K562 (cell line): ENCODE measurements at regions not wholly inside any gene's neighbourhood (a gene's known extent, or its start where the extent isn't known, plus 50 kb on each side); places are given as distances from the start of the nearest gene placed in this dataset.

Source experiments
- ATAC-seq: fragments of 200-7000 bp; cut with Tn5 transposase; 3 replicates; pipeline ENCODE4 v1.9.1; 2020; ENCODE audit warnings: moderate library complexity
- BruUV-seq: library from RNA; stranded (reverse); fragments of 400-500 nt; replicated peaks from 2 replicates; lab custom pipeline; 2021; lab: Mats Ljungman, UMichigan
- CTCF ChIA-PET: fragments of 300-600 bp; formaldehyde crosslinking; extraction: SDS; loops from one replicate; lab custom pipeline; 2021; ENCODE audit warnings: low intra/inter-chr PET ratio; lab: Yijun Ruan, JAX
- POLR2A ChIA-PET: fragments of 300-600, 350-650 bp; sonication (Branson Sonifier 250); formaldehyde crosslinking; extraction: SDS; loops from one replicate; lab custom pipeline; 2021; ENCODE audit warnings: antibody characterized with exemption, inconsistent platforms; lab: Yijun Ruan, JAX
- DNase-seq, 4 experiments: peaks; one replicate each; pipeline versions ENCODE4 v3.0.0 to v3.0.0-alpha.2; 2011 to 2018; ENCODE audit warnings: low spot score in 3 of 4, mixed read lengths in 3 of 4; ENCODE audit errors: extremely low read depth in 1 of 4
- FAIRE-seq: peaks from 2 replicates; lab custom pipeline; 2011; peaks lifted over from hg19 to GRCh38; lab: Jason Lieb, UNC
- H2AFZ ChIP-seq: 2 replicates; pipeline ENCODE4 v1.6.0; 2011; ENCODE audit warnings: low read depth, low read length, control low read depth, inconsistent platforms
- H3K27ac ChIP-seq: fragments of 200-600 bp; 3 replicates; pipeline ENCODE4 v1.8.0; 2011; ENCODE audit warnings: low read depth, mild to moderate bottlenecking, control low read depth, inconsistent platforms, low read length, moderate library complexity, mixed read lengths; ENCODE audit errors: extremely low read depth
- H3K27me3 ChIP-seq, 2 experiments: fragments of 300-600 bp in 1 of 2; 2 replicates in 1 of 2; 3 replicates in 1 of 2; pipeline versions ENCODE4 v1.6.0 to v1.8.0; 2011; ENCODE audit warnings: inconsistent platforms in 2 of 2, low read length in 2 of 2, mild to moderate bottlenecking in 1 of 2, mixed read lengths in 1 of 2, moderate library complexity in 1 of 2; ENCODE audit not compliant: control insufficient read depth in 2 of 2, insufficient read depth in 2 of 2
- H3K36me3 ChIP-seq: fragments of 300-600 bp; 3 replicates; pipeline ENCODE4 v1.8.0; 2011; ENCODE audit warnings: mild to moderate bottlenecking, low read length, inconsistent platforms; ENCODE audit not compliant: control insufficient read depth, insufficient read depth
- H3K4me1 ChIP-seq, 2 experiments: fragments of 200-600 bp in 1 of 2; replicated peaks in 1 of 2; 2 replicates in 1 of 2; 3 replicates in 1 of 2; pipeline versions ENCODE4 v1.5.1 to v1.8.0; 2011; ENCODE audit warnings: inconsistent platforms in 2 of 2, low read length in 2 of 2, mild to moderate bottlenecking in 1 of 2, mixed read lengths in 1 of 2, moderate library complexity in 1 of 2; ENCODE audit not compliant: control insufficient read depth in 2 of 2, insufficient read depth in 2 of 2
- H3K4me2 ChIP-seq: 2 replicates; pipeline ENCODE4 v1.6.1; 2011; ENCODE audit warnings: low read length, control low read depth, inconsistent platforms, mixed read lengths; ENCODE audit not compliant: insufficient read depth
- H3K4me3 ChIP-seq: fragments of 200-600 bp; sonication (generic), shearing (Covaris generic); 2 replicates; pipeline ENCODE4 v1.5.1; 2016; ENCODE audit warnings: control low read depth, inconsistent platforms
- H3K79me2 ChIP-seq: fragments of 200-600 bp; 3 replicates; pipeline ENCODE4 v1.8.0; 2011; ENCODE audit warnings: low read length, inconsistent platforms; ENCODE audit not compliant: control insufficient read depth, insufficient read depth
- H3K9ac ChIP-seq, 2 experiments: 2 replicates each; pipeline versions ENCODE4 v1.6.0 to v1.6.1; 2011; ENCODE audit warnings: low read depth in 2 of 2, low read length in 2 of 2, control low read depth in 1 of 2, inconsistent platforms in 1 of 2, mild to moderate bottlenecking in 1 of 2, mixed read lengths in 1 of 2; ENCODE audit not compliant: insufficient read depth in 1 of 2
- H3K9me1 ChIP-seq: one replicate; pipeline ENCODE4 v1.6.0; 2011; ENCODE audit warnings: inconsistent platforms, mild to moderate bottlenecking, low read length, moderate library complexity; ENCODE audit not compliant: control insufficient read depth, insufficient read depth
- H3K9me3 ChIP-seq: replicated peaks from 2 replicates; pipeline ENCODE4 v1.5.1; 2011; ENCODE audit warnings: low read depth, low read length, inconsistent platforms; ENCODE audit not compliant: control insufficient read depth, insufficient read depth
- H4K20me1 ChIP-seq: replicated peaks from 2 replicates; pipeline ENCODE4 v1.6.1; 2011; ENCODE audit warnings: low read length, inconsistent platforms, mixed read lengths; ENCODE audit not compliant: control insufficient read depth, insufficient read depth
- CBFA2T2 ChIP-seq: fragments of 450-650 bp; conservative IDR thresholded peaks from 2 replicates; pipeline ENCODE4 v1.6.1; 2017; ENCODE audit warnings: mild to moderate bottlenecking
- CBFA2T3 ChIP-seq: fragments of 450-650 bp; IDR thresholded peaks from 2 replicates; pipeline ENCODE4 v1.6.1; 2017
- EP300 ChIP-seq: IDR thresholded peaks from 2 replicates; pipeline ENCODE4 v1.6.1; 2012; ENCODE audit warnings: low read length, improper control_type of control experiment
- HEY1 ChIP-seq: fragments of 250-450 bp; sonication (Bioruptor Pico); IDR thresholded peaks from 2 replicates; pipeline ENCODE4 v1.5.0; 2020; ENCODE audit warnings: mild to moderate bottlenecking, moderate library complexity, borderline replicate concordance
- KDM1A ChIP-seq, 2 experiments: fragments of 450-650 bp; IDR thresholded peaks; 2 replicates each; pipeline ENCODE4 v1.6.1; 2016; ENCODE audit warnings: mild to moderate bottlenecking in 2 of 2
- KLF1 ChIP-seq: fragments of 450-650 bp; IDR thresholded peaks from 2 replicates; pipeline ENCODE4 v1.6.1; 2016; ENCODE audit warnings: missing genetic modification characterization, missing compliant biosample characterization
- NFE2L1 ChIP-seq: fragments of 450-650 bp; IDR thresholded peaks from 2 replicates; pipeline ENCODE4 v1.6.1; 2016; ENCODE audit warnings: missing genetic modification characterization, low read depth, mild to moderate bottlenecking, missing compliant biosample characterization, moderate library complexity, borderline replicate concordance
- POLR2AphosphoS5 ChIP-seq: IDR thresholded peaks from 2 replicates; pipeline ENCODE4 v1.6.1; 2011; ENCODE audit warnings: mild to moderate bottlenecking, low read depth, low read length, moderate library complexity; ENCODE audit not compliant: control insufficient read depth, insufficient read depth
- TAL1 ChIP-seq: fragments of 450-650 bp; IDR thresholded peaks from 2 replicates; pipeline ENCODE4 v1.6.1; 2016; ENCODE audit warnings: mild to moderate bottlenecking
- TCF3 ChIP-seq: sonication (generic); formaldehyde crosslinking; IDR thresholded peaks from 2 replicates; pipeline ENCODE4 v1.4.0; 2020; ENCODE audit warnings: mild to moderate bottlenecking, missing genetic modification reagents
- TRIM24 ChIP-seq, 2 experiments: fragments of 450-650 bp; IDR thresholded peaks; 2 replicates each; pipeline ENCODE4 v1.6.1; 2016
- WGBS: fragments of 100-300 bp; shearing (Covaris generic); methylation state at CpG from one replicate; pipeline ENCODE4 v1.1.6; 2016; ENCODE audit warnings: low coverage, mixed read lengths; ENCODE audit not compliant: insufficient coverage; ENCODE audit errors: missing lambda C conversion rate; 5-methylcytosine and 5-hydroxymethylcytosine counted together
- in situ Hi-C: fragments of 300-500 bp; cut with MboI; formaldehyde crosslinking; loops from 4 replicates; pipeline ENCODE4 v1.15.0; 2018; ENCODE audit warnings: inconsistent platforms, mixed read lengths
- intact Hi-C: fragments of 100-400 bp; cut with micrococcal nuclease; formaldehyde crosslinking; loops from 2 replicates; pipeline ENCODE4 v1.14.2; 2022
- TF ChIP-seq, protein P1 (sequence below): sonication (generic); formaldehyde crosslinking; IDR thresholded peaks from 2 replicates; pipeline ENCODE4 v1.8.1; 2023; ENCODE audit warnings: mild to moderate bottlenecking, missing genetic modification reagents
- TF ChIP-seq, protein P2 (sequence below): sonication (generic); formaldehyde crosslinking; IDR thresholded peaks from 2 replicates; pipeline ENCODE4 v1.8.1; 2023; ENCODE audit warnings: mild to moderate bottlenecking, missing genetic modification reagents

DNA sequence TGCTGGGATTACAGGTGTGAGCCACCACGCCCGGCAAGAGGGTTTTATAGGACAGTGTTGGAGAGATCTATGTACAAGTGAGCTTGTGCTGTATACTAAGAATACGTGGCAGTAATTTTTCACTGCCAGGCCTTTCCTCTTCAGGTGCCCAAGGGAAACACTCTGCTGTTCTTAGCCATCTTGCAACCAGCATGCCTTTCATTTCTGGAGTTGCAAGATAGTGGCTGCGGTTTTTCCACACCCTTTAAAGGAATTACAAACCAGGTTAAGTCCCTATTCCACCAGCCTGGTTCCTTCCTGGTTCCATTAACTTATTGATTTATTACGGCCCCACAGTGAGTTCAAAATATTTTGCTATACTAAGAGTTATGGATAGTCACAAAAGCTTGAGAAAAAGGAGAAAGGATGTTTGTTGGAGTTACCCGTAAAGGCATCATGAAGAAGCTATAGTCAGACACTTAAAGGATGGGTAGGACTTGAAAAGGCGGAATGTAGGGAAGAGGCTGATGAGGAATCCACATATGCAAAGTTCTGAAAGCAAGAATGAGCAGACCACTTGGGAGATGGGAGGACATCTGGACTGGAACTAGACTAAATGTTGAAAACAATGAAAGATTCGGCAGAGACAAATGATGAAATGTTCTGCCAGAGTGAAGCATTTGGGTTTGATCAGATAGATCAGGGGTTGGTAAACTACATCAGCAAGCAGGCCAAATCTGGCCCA is 61.4 kb upstream of the ASIP start (continued):
- TF ChIP-seq CBFA2T3 (peak; percentile 68), NFE2L1 (tag) (no peak), TRIM24 (IDR thresholded peaks at IDR 0.05) (no peak), TAL1 (peak; percentile 67), KLF1 (peak; percentile 96), POLR2AphosphoS5 (peak; percentile 45; the same call in 1 of the 2 replicates), KDM1A (IDR thresholded peaks at IDR 0.05) (peak; percentile 39 to 53; a peak in 3 of 4 replicates), HEY1 (CRISPR knock-in tag) (no peak), TCF3 (peak; percentile 82), CBFA2T2 (peak; percentile 50; the same call in 1 of the 2 replicates), EP300 (peak; percentile 28; the same call in 1 of the 2 replicates)

DNA sequence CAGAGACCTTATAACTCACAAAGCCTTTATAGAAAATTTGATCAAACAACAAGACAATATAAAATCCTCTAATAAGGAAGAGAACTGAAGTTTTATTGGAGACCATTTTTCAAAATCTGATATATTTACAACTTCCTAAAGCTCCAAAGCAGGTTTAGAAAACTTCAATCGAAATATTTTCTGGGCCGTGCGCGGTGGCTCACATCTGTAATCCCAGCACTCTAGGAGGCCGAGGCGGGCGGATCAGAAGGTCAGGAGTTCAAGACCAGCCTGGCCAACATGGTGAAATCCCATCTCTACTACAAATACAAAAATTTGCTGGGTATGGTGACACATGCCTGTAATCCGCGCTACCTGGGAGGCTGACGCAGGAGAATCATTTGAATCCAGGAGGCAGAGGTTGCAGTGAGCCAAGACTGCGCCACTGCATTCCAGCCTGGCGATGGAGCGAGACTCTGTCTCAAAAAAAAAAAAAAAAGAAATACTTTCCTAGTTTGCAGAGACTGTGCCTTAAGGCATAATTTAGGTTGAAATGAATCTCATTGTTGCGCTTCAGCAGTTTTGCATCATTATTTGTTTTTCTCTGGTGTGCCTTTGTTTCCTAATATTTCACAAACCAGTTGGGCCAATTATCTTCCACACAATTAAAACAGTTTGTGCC is 60.6 kb upstream of the ASIP start:
- POLR2A ChIA-PET, result interaction anchor here (0.7 kb wide), 1 partner anchor 36 kb away, joined by 3 read pairs; no protein-coding TSS in a partner anchor
- H3K79me2 ChIP-seq, result no peaks in the 10 kb centered on the region
- no peaks in the 10 kb centered on the region for H3K36me3 ChIP-seq
- DNase-seq (no peak), FAIRE-seq (no peak)
- no peak overlapping the region for H3K4me2 ChIP-seq
- WGBS, result 70% methylated on average over 14 of the region's 14 CpGs
- H3K4me1 ChIP-seq, result peaks cover 4 to 7% of the 10 kb centered on the region in 2 experiments; a peak in 3 of 5 replicates
- BruUV-seq, result no TSS peak
- no peak overlapping the region for H3K9ac ChIP-seq
- H3K9me3 ChIP-seq, result no peaks in the 10 kb centered on the region
- H3K4me3 ChIP-seq, result no peak overlapping the region
- in situ Hi-C loops (no loop called here), intact Hi-C loops (no loop called here)
- no peak overlapping the region for H2AFZ ChIP-seq
- CTCF ChIA-PET, result no interaction called here
- no peaks in the 10 kb centered on the region for H3K9me1 ChIP-seq
- TF ChIP-seq, protein P1, sequence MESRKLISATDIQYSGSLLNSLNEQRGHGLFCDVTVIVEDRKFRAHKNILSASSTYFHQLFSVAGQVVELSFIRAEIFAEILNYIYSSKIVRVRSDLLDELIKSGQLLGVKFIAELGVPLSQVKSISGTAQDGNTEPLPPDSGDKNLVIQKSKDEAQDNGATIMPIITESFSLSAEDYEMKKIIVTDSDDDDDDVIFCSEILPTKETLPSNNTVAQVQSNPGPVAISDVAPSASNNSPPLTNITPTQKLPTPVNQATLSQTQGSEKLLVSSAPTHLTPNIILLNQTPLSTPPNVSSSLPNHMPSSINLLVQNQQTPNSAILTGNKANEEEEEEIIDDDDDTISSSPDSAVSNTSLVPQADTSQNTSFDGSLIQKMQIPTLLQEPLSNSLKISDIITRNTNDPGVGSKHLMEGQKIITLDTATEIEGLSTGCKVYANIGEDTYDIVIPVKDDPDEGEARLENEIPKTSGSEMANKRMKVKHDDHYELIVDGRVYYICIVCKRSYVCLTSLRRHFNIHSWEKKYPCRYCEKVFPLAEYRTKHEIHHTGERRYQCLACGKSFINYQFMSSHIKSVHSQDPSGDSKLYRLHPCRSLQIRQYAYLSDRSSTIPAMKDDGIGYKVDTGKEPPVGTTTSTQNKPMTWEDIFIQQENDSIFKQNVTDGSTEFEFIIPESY (CRISPR knock-in tag), result peak; percentile 54
- TF ChIP-seq, protein P2, sequence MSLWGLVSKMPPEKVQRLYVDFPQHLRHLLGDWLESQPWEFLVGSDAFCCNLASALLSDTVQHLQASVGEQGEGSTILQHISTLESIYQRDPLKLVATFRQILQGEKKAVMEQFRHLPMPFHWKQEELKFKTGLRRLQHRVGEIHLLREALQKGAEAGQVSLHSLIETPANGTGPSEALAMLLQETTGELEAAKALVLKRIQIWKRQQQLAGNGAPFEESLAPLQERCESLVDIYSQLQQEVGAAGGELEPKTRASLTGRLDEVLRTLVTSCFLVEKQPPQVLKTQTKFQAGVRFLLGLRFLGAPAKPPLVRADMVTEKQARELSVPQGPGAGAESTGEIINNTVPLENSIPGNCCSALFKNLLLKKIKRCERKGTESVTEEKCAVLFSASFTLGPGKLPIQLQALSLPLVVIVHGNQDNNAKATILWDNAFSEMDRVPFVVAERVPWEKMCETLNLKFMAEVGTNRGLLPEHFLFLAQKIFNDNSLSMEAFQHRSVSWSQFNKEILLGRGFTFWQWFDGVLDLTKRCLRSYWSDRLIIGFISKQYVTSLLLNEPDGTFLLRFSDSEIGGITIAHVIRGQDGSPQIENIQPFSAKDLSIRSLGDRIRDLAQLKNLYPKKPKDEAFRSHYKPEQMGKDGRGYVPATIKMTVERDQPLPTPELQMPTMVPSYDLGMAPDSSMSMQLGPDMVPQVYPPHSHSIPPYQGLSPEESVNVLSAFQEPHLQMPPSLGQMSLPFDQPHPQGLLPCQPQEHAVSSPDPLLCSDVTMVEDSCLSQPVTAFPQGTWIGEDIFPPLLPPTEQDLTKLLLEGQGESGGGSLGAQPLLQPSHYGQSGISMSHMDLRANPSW (CRISPR knock-in tag), result no peak
- TF ChIP-seq, all 486 proteins: peak for 1
- Histone ChIP-seq H3K27me3 (peaks cover 2 to 3% of the 10 kb centered on the region in 2 experiments; a peak in 1 of 5 replicates), H4K20me1 (no peaks in the 10 kb centered on the region; the same call in 1 of the 2 replicates), H3K27ac (no peak overlapping the region)
- no peak for ATAC-seq
